HPDE6-E6E7 (cell line): ENCODE measurements at regions not wholly inside any gene's neighbourhood (a gene's known extent, or its start where the extent isn't known, plus 50 kb on each side); places are given as distances from the start of the nearest gene placed in this dataset.
"Not testable (repeated sequence)": the region's sequence is repeated elsewhere in the genome, so short reads cannot be mapped to it uniquely, and the experiment has no call there.

Source experiments
- DNase-seq: peaks from one replicate; pipeline ENCODE4 v3.0.0; 2011; ENCODE audit warnings: missing footprints; ENCODE audit errors: extremely low spot score

DNA sequence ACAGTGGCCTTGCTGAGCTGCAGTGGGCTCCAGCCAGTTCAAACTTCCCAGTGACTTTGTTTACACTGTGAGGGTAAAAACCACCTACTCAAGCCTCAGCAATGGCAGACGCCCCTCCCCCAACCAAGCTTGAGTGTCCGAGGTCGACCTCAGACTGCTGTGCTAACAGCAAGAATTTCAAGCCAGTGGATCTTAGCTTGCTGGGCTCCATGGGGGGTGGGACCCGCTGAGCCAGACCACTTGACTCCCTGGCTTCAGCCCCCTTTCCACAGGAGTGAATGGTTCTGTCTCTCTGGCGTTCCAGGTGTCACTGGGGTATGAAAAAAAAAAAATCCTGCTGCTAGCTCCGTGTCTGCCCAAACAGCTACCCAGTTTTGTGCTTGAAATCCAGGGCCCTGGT lies 168.9 kb upstream of the INTU start:
- no peak for DNase-seq

- DNase-seq: no peak
Observed at GRCh38 chr4:127469542-127469941, 163.2 kb upstream of the INTU start.

DNA sequence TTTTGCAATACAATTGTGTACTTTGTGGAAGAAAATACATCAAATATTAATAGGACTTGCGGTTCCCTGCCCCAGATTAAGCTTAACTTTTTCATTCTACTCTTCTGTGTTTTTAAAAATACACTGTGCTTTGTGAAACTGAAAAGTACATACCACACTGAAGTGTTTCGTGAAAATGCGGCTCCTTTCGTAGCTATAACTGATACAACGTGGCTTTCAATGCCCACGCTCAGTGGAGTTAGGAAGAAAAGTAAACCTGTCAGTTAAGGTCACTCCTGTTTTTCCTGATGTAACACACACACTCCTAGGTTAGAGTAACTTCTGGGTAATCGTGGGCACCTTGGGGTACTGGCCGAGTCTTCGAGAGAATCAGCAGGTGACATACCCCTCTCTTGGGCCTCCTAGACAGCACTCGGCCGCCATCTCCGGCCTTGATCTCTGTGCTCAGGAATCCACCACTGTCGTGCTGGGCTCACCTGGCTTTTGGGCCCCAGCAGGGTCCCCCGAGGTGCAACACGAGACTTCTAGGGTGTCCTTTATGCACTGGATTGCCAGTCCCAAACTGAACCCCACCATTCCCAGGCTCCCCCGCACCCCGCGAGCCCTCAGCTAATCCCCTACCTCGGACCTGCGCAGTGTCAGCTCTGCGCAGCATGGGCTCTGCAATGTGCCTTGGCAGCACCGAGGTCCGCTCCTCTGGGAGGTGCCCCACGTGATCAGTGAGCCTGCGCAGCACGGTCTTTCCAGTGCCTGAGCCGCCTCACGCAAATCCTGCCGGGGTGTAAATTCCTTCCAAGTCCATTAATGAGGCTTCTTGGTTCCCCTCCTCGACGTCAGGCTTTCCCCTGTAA lies 162.6 kb upstream of the INTU start:
- no peak for DNase-seq

DNA sequence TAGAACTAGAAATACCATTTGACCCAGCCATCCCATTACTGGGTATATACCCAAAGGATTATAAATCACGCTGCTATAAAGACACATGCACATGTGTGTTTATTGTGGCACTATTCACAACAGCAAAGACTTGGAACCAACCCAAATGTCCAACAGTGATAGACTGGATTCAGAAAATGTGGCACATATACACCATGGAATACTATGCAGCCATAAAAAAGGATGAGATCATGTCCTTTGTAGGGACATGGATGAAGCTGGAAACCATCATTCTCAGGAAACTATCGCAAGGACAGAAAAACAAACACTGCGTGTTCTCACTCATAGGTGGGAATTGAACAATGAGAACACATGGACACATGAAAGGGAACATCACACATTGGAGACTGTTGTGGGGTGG lies 154.5 kb upstream of the INTU start:
- DNase-seq: not testable (repeated sequence)

- DNase-seq: no peak
Observed at GRCh38 chr4:127479031-127479622, 153.6 kb upstream of the INTU start.

- no peak for DNase-seq
Observed at GRCh38 chr4:127482049-127482448, 150.7 kb upstream of the INTU start.

DNA sequence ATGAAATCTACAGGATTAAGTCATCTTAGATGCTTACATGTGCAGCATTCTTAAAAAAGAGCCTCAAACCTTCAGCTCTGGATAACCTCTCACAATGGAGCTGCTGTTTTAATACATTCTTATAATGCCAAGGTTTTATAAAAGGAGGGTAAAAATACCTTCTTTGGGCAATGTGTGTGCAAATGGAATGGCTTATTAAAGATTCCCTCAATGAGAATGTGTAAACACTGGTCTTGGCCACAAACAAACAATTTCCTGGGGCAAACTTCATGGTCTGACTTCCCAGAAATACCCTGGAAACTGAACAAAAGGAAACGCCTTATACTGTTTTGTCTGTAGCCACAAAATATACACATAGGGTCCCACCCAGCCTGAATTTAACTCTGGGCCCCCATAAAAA lies 148.6 kb upstream of the INTU start:
- DNase-seq: no peak

DNA sequence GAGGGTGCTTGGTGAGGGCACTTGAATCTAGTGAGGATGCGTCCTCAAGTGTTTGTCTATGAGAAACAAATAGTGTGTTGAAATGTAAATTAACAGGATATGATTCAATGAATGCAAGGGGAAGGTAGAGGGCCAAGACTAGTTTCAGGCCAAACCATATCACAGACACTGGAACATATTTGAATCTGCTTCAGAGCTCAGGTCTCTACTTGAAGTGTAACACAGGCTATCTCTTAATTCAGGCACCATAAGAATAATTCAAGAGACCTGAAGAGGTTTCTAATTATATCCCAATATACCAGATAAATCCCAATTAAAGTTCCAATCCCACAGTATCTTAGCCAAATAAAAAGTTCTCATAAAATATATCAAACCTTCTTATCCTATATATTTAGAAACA lies 146.5 kb upstream of the INTU start:
- DNase-seq: no peak

GRCh38 chr4:127491571-127491970 lies 141.2 kb upstream of the INTU start:
- no peak for DNase-seq

DNA sequence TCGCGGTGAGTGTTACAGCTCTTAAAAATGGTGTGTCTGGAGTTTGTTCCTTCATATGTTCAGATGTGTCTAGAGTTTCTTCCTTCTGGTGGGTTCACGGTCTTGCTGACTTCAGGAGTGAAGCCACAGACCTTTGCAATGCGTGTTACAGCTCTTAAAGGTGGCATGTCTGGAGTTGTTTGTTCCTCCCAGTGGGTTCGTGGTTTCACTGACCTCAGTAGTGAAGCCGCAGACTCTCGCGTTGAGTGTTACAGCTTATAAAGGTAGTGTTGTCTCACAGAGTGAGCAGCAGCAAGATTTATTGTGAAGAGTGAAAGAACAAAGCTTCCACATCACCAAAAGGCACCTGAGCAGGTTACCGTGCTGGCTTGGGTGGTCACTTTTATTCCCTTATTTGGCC lies 135.9 kb upstream of the INTU start:
- not testable (repeated sequence) for DNase-seq

DNA sequence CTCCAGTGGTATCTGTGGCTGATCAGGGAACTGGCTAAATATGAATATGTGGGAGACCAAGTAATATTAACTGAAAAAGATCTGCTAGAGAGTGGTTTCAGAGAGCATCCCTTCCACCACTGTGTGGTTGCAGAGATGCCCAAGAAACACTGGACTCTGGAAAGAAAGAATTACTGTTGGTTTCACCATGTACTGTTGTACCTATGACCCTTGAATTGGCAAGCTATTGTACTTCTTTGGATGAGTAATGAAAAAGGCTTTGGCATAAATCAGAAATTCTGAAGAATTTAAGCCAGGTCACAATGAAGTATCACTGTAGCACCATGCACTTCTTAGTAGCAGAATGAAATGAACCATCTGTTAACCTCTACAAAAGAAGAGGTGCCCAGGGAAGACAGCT lies 134.4 kb upstream of the INTU start:
- no peak for DNase-seq

- DNase-seq: no peak
Observed at GRCh38 chr4:127500242-127500641, 132.5 kb upstream of the INTU start.

DNA sequence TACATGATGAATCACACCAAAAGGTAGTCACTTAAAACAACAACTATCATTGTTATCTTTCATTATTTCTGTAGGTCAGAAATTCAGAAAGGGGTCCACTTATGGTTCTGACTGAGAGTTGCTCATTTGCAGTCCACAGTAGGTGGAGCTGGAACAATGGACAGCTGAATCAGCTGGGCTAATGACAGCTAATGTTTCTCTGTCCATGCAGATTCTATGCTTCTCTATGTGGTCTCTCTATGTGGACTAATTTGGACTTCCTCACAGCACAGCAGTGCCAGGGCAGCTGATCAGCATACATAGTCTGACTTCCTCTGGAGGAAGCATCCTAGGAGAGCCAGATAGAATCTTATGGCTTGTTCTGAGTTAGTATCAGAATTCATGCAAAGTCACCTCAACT lies 131.7 kb upstream of the INTU start:
- peak; percentile 7 for DNase-seq

DNA sequence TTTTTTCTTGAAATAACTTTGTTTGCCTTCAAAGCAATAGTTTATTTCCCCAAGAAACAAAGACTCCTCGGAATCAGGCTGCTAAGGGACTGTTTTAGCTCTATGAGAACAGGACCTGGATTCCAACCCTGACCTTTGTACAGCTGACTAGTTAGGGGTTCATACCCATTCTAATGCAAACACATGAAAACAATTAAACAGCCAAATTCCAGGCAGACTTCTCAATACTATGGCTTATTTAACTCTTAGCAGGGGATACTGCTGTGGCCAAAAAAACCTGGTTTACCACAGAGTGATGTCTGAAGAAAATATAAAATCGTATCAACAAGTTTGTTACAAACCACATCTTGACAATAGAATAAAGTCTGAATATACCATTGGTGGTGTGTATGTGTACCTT lies 129.6 kb upstream of the INTU start:
- DNase-seq: no peak

GRCh38 chr4:127505203-127505602 lies 127.6 kb upstream of the INTU start:
- no peak for DNase-seq

DNA sequence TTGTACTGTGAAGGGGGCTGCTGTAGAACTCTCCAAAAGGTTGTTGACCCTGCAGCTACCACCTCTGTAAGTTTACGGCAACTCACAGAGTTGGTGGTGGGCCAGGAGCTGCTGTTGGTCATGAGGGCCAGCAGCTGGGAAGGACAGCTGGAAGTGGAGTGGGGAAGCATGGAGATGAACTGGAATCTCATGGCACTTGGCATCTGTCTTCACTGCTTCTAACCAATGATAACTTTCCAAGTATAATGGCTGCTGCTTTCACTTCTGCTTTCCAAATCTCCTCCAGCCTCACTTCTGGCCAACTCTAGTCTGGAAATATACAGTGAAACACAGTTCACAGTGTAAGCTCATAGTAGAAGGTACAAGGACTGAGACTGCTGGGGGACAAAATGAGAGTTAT lies 126.5 kb upstream of the INTU start:
- no peak for DNase-seq

- no peak for DNase-seq
Observed at GRCh38 chr4:127509155-127509554, 123.6 kb upstream of the INTU start.

DNA sequence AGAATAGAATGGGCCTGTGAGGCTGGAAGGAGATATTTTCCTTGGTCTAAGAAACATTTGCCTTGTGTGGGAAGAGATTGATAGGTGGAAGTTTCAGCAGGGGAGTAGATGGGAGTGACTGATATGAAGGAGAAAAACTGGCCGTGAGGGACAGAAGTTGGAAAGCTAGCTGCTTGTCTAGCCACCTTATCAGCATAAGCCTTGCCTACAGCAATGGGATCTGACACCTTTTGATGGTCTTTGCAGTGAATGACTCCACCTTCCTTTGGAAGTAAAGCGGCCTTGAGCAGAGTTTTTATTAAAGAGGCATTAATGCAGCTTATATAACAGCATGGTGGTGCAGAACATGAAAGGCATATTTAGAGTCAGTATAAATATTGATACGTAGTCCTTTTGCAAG lies 120.1 kb upstream of the INTU start:
- not testable (repeated sequence) for DNase-seq

DNA sequence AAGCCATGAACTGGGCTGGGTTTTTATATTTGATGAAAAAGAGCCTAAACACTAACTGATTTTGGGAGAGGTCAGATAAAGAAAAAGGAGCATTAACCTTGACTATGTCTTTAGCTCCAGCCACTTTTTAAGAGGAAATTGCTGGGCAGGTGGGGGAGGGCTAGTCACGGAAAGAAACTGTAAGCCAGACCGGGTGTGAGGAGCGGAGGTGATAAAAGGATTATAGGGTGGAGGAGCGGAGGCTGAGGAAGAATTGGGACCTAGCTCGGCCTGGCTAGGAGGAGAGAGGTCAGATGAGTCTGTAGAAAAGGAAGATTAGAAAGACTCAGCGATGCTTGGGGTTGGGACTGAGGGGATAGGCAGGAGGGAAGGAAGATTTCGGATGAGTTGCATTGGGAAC lies 117.5 kb upstream of the INTU start:
- DNase-seq: not testable (repeated sequence)

- no peak for DNase-seq
Observed at GRCh38 chr4:127518046-127518445, 114.7 kb upstream of the INTU start.

DNA sequence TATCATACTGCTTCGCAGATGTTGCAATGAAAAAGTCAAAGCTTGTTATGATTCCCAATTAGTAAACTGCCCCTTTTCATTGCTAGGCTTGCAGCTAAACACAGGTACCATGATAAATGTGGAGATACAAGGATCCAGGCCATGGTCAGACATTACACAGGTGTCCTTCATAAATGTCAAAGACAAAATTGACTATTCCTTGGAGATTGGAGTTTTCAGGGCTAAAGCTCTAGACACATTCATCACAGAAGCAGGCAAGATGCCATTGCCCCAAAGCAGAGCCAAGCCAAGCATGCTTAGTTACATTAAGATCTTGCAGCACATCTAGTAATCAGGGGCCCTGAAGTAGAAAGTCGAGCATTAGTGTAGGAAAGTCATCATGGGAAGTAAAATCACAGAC lies 111.3 kb upstream of the INTU start:
- DNase-seq: no peak

- DNase-seq: no peak
Observed at GRCh38 chr4:127523369-127523768, 109.4 kb upstream of the INTU start.

DNA sequence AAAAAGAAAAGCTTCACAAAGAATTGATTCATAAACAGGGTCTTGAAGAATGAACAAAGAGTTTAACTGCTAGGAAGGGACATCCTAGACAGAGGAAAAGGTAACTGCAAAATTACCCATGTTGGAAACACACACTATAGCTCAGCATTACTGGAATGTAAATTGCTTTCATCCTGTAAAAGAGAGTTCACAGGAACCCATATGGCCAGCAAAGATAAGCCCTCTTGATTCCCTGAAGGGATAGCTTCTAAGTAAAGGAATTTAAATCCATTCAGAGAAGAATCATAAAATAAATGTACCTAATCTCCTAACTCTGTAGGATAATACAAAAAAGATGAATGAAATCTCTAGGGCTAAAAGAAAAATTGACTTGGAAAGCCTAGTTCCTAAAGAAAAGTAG lies 107.1 kb upstream of the INTU start:
- no peak for DNase-seq

DNA sequence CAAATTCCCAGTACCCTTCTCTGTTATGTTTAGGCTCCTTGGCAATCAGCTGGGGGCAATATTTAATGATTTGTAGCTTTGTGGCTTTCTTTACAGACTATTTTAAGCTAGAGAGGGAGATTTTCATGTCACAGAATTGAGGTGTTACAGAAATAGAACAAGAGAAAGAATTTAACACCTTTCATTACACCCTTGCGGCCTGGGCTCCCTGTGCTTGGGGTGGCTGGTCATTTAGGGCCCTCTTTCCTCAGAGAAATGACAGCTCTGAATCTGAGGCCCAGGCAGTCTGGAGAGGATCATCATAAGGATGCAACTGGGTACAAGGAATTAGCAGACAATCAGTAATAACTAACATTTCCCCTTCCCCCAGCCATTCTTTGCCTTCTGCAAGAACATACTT lies 104.5 kb upstream of the INTU start:
- no peak for DNase-seq
